ENCODE measurements at regions not wholly inside any gene's neighbourhood (a gene's known extent, or its start where the extent isn't known, plus 50 kb on each side); places are given as distances from the start of the nearest gene placed in this dataset.
A peak's percentile ranks its signal among the peaks of the same experiment; 100 is the strongest.

GRCh38 chr17:33551911-33552310 is 258.8 kb upstream of the ASIC2 start:
- no peak for ATAC-seq
- no peak for TF ChIP-seq POU6F1 (CRISPR knock-in tag; IDR thresholded peaks at IDR 0.05; ENCODE audit: borderline replicate concordance, low read depth)
- TF ChIP-seq CREB5 (CRISPR knock-in tag; IDR thresholded peaks at IDR 0.05; ENCODE audit: low read depth), result no peak
- no peak for TF ChIP-seq ZFP30 (CRISPR knock-in tag; IDR thresholded peaks at IDR 0.05)
- no peak for TF ChIP-seq CSDC2 (CRISPR knock-in tag; IDR thresholded peaks at IDR 0.05)
- no peak for TF ChIP-seq ZNF8 (CRISPR knock-in tag; IDR thresholded peaks at IDR 0.05)
- TF ChIP-seq ARNTL (CRISPR knock-in tag; IDR thresholded peaks at IDR 0.05; ENCODE audit: borderline replicate concordance, low read depth), result no peak
- TF ChIP-seq TOX (CRISPR knock-in tag; IDR thresholded peaks at IDR 0.05; ENCODE audit: borderline replicate concordance), result no peak
- no peak for TF ChIP-seq CSRNP3 (CRISPR knock-in tag; IDR thresholded peaks at IDR 0.05)

- TF ChIP-seq ZFP3 (CRISPR knock-in tag; IDR thresholded peaks at IDR 0.05) (no peak), ZFP30 (CRISPR knock-in tag; IDR thresholded peaks at IDR 0.05) (no peak), SNAI2 (CRISPR knock-in tag; IDR thresholded peaks at IDR 0.05) (no peak), ARNTL (CRISPR knock-in tag; IDR thresholded peaks at IDR 0.05; ENCODE audit: borderline replicate concordance, low read depth) (no peak)
- ATAC-seq, result peak; percentile 70; the same call in 2 of the 3 replicates
Measured at GRCh38 chr17:33560165-33560564, 267.1 kb upstream of the ASIC2 start.

- ATAC-seq, result no peak
- TF ChIP-seq CSDC2 (CRISPR knock-in tag; IDR thresholded peaks at IDR 0.05), result no peak
- no peak for TF ChIP-seq RARB (CRISPR knock-in tag; IDR thresholded peaks at IDR 0.05)
- no peak for TF ChIP-seq GLIS3 (CRISPR knock-in tag; IDR thresholded peaks at IDR 0.05)
- no peak for TF ChIP-seq ZFP30 (CRISPR knock-in tag; IDR thresholded peaks at IDR 0.05)
- TF ChIP-seq ESRRG (CRISPR knock-in tag; IDR thresholded peaks at IDR 0.05), result no peak
- no peak for TF ChIP-seq PPARA (CRISPR knock-in tag; IDR thresholded peaks at IDR 0.05; ENCODE audit: borderline replicate concordance)
- no peak for TF ChIP-seq BACH2 (CRISPR knock-in tag; IDR thresholded peaks at IDR 0.05; ENCODE audit: borderline replicate concordance)
- TF ChIP-seq TSHZ2 (CRISPR knock-in tag; IDR thresholded peaks at IDR 0.05), result no peak
- no peak for TF ChIP-seq ZNF565 (CRISPR knock-in tag; conservative IDR thresholded peaks at IDR 0.05; ENCODE audit: low read depth)
Measured at GRCh38 chr17:33560871-33561270, 267.8 kb upstream of the ASIC2 start.

GRCh38 chr17:33561569-33562334 is 268.7 kb upstream of the ASIC2 start:
- TF ChIP-seq ZNF8 (CRISPR knock-in tag; IDR thresholded peaks at IDR 0.05) (no peak), POU6F1 (CRISPR knock-in tag; IDR thresholded peaks at IDR 0.05; ENCODE audit: borderline replicate concordance, low read depth) (no peak)
- no peak for ATAC-seq
